ENCODE measurements at regions not wholly inside any gene's neighbourhood (a gene's known extent, or its start where the extent isn't known, plus 50 kb on each side); places are given as distances from the start of the nearest gene placed in this dataset.

DNA sequence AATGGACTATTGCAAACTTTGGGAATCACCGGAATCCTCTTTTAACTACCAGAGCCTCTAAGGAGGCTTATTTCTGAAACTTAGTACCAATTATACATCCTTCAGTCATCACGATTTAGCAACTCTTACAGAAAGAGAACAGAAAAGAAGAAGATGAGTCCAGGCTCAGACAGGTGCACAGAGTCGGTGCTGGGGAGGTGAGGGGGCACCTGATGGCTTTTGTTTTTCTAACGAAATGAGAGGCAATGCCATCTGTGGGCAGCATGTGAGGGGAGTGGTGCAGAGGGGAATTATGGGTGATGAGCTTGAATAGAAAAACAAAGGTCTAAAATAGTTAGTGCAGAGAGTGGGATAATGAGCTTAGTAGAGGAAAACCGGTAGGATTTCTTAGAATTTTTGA lies 522.6 kb downstream of the CMPK2 start:
- TF ChIP-seq, protein P1, sequence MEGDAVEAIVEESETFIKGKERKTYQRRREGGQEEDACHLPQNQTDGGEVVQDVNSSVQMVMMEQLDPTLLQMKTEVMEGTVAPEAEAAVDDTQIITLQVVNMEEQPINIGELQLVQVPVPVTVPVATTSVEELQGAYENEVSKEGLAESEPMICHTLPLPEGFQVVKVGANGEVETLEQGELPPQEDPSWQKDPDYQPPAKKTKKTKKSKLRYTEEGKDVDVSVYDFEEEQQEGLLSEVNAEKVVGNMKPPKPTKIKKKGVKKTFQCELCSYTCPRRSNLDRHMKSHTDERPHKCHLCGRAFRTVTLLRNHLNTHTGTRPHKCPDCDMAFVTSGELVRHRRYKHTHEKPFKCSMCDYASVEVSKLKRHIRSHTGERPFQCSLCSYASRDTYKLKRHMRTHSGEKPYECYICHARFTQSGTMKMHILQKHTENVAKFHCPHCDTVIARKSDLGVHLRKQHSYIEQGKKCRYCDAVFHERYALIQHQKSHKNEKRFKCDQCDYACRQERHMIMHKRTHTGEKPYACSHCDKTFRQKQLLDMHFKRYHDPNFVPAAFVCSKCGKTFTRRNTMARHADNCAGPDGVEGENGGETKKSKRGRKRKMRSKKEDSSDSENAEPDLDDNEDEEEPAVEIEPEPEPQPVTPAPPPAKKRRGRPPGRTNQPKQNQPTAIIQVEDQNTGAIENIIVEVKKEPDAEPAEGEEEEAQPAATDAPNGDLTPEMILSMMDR (conservative IDR thresholded peaks at IDR 0.05; ENCODE audit: low read length): no peak
- no peak for TF ChIP-seq EZH2phosphoT487 (IDR thresholded peaks at IDR 0.05; ENCODE audit: borderline replicate concordance)

All from Loucy (cell line).